Activated T-cell treated with anti-CD3 and anti-CD28 coated beads, Interleukin-2, amount 50 U/mL, for 48 hours (primary cell): ENCODE measurements at regions not wholly inside any gene's neighbourhood (a gene's known extent, or its start where the extent isn't known, plus 50 kb on each side); places are given as distances from the start of the nearest gene placed in this dataset.
"Not testable (repeated sequence)": the region's sequence is repeated elsewhere in the genome, so short reads cannot be mapped to it uniquely, and the experiment has no call there.

Experiments used
- DNase-seq, 2 experiments: peaks; one replicate each; pipeline ENCODE4 v3.0.0-alpha.2; 2020

GRCh38 chr12:84480803-84481202 lies 431.8 kb downstream of the SLC6A15 start:
- DNase-seq: no peak

- DNase-seq: no peak
These were observed 442.2 kb downstream of the SLC6A15 start for GRCh38 chr12:84470361-84470760.

GRCh38 chr12:84464616-84465015 lies 448.0 kb downstream of the SLC6A15 start:
- no peak for DNase-seq

DNA sequence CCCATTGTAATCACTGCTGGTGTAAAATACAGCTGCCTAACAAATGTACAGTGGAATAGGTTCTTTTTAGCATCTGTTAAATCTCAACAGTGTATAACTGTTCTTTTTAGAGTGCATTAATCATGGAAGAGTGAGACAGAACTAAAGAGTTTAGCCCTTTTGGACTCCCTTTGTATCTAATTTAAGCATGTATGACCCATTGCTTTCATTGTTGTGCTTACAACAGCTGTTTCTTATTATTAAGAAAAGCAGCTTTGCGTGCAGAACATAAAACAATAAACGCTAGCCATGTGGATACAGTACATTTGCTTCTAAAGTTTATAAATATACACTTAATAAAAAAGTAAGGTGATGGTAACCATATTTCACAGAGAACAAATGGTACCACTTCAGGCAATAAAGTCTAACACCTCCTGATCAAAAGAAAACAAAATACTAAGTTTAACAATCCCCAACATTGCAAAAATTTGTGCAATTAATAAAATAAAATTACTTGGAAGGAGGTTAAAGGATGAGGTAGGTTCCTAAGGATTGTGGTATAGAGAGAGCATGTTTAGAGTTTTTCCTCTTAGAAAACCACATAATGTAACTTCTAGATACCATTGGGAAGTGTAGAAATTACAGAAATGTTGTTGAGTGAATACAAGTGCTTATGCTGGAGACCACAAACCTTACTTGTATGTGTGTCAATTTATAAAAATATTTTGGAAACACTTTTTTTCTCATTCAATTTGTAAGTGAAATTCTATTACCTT lies 448.7 kb downstream of the SLC6A15 start:
- no peak for DNase-seq

- no peak for DNase-seq
These were observed 457.0 kb downstream of the SLC6A15 start for GRCh38 chr12:84455598-84455997.

- DNase-seq: not testable (repeated sequence)
These were observed 466.1 kb downstream of the SLC6A15 start for GRCh38 chr12:84446478-84446877.

DNA sequence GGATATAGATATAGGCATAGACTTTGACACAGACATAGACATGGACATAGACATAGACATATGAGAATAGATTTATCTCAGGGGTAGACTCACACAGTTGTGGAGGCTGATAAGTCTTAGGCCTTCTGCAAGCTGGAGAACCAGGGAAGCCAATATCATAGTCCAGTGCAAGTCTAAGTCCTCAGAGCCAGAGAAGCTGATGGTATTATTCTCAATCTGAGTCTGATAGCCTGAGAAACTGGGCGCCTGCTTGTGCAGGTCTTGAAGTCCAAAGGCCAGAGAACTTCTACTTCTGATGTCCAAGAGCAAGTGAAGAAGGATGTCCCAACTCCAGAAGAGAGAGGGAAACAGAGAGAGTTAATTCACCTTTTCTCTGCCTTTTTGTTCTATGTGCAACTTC lies 476.5 kb downstream of the SLC6A15 start:
- no peak for DNase-seq

GRCh38 chr12:84435682-84436081 lies 476.9 kb downstream of the SLC6A15 start:
- DNase-seq: no peak

DNA sequence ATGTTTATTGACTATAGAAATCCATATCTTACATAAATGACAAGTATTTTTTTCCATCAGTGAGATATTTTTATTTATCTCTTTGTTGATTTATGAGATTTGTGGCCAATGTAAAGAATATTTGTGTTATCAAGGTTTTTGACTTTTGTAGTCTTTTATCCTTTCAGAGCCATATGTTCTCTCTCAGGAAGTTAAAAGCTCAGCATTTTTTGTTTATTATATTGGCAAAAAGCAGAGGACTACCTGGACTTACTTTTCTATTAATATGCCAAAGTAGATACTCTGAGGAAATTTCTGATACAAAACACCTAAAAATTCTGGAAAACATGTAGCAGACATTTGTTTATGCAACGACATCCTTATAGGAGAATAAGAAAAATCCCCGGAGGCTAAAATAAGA lies 490.3 kb downstream of the SLC6A15 start:
- no peak for DNase-seq

GRCh38 chr12:84421103-84421502 lies 491.5 kb downstream of the SLC6A15 start:
- no peak for DNase-seq

- DNase-seq: no peak
These were observed 496.0 kb downstream of the SLC6A15 start for GRCh38 chr12:84416626-84417025.

DNA sequence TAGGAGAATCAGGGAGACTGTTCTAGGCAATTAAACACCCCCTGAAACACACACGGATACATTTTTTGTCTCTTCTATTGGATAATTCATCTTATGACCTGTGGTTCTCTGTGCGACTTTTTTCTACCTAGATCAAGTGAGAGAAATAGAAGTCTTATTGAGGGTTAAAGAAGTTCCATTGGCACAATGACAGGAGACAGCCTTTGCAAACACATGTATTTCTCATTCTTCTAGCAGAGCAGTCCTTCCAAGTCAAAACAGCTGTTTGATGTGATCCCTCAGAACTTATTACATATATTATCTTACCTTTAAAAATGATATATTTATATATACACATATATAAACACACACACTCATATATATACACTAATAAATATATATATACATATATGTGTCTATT lies 496.7 kb downstream of the SLC6A15 start:
- no peak for DNase-seq

DNA sequence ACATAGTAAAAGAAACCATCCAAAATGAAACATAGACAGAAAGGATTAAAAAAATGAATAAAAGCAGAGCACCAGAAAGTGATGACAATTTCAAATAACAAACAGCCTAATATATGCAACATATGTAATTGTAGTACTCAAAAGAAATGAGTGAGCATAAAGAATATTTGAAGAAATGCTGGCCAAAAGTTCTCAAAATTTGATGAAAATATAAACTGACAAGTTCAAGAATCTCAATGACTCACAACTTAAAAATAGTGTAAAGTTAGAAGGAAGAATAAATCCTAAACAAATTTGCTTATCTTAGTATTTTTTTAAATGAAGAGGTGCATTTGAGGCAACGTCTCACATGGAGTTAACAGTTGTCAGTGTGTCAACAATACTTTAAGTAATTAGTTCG lies 498.9 kb downstream of the SLC6A15 start:
- DNase-seq: no peak

DNA sequence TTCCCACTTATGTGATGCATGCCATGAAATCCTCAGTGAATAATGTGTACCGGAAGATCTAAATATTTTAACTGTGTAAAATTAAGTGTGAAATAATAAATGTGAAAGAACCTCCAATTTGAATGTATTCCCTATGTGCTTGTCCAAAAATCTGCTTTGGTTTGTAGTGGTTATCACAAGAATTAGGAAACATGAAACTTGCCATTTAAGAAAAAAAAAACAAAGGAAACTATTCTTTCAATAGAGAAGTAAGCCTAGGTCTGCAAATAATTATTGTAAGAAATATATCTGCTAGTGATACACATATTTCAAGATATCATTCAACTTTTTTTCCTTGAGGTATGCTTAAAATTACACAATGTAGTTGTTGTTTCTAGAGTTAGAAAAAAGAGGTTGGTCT lies 500.4 kb downstream of the SLC6A15 start:
- DNase-seq: no peak

- DNase-seq: no peak
These were observed 501.6 kb downstream of the SLC6A15 start for GRCh38 chr12:84411031-84411430.

GRCh38 chr12:84408936-84409335 lies 503.7 kb downstream of the SLC6A15 start:
- DNase-seq: no peak

DNA sequence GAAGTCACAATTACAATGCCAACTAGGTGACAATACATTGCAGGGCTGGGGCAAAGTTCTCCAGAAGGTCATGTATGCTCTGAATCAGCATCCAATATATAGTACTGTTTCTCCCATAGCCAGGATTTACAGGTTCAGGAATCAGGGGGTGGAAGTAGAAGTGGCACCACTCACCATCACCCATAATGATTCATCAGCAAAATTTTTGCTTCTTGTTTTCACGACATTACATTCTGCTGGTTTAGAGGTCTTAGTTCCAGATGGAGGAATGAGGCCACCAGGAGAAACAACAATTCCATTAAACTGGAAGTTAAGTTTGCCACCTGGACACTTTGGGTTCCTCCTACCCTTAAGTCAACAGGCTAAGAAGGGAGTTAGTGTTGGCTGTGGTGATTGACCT lies 505.9 kb downstream of the SLC6A15 start:
- DNase-seq: not testable (repeated sequence)

- DNase-seq: no peak
These were observed 514.8 kb downstream of the SLC6A15 start for GRCh38 chr12:84397846-84398245.

DNA sequence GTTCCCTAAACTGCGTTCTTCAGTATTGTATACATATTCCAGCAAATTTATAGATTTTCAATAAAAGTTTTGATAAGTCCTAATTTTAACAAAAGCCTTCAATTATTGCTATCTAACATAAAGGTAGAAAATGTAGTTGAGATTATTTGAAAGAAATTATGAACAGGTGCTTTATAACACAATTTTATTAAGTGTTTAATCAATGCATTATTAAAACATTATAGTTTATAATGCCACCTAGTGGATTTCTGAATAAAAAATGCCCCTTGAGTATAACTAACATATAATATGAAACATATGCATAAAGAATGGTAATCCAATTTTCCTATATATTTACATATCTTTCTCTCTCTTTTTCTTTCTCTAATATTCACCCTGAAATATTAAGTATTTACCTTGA lies 515.3 kb downstream of the SLC6A15 start:
- DNase-seq: no peak

- not testable (repeated sequence) for DNase-seq
These were observed 521.4 kb downstream of the SLC6A15 start for GRCh38 chr12:84391176-84391575.

- DNase-seq: no peak
These were observed 528.2 kb downstream of the SLC6A15 start for GRCh38 chr12:84384384-84384783.

DNA sequence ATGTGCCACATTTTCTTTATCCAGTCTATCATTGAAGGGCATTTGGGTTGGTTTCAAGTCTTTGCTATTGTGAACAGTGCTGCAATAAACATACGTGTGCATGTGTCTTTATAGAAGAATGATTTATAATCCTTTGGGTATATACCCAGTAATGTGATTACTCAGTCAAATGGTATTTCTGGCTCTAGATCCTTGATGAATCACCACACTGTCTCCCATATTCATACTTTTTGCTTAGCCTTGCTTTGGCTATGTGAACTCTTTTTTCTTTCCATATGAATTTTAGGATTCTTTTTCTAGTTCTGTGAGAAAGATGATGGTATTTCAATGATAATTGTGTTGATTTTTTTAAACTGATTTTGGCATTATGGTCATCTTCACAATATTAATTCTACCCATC lies 530.1 kb downstream of the SLC6A15 start:
- not testable (repeated sequence) for DNase-seq

DNA sequence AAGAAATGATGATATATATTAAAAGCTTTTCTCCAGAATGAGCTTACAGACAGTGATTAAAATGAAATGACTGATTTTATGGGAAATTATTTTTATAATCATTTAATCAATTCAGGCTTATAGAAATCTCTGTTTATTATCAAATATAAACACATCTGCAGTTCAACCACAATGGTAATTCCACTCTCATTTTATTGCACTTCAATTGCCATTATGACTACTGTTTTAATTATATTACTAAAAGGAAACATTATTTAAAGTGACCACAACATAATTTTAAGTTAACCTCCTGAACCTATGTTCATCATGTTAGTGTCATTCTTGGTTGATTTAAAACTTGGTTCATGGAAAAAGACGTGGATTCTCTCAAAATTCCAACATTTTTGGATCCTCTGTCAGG lies 536.3 kb downstream of the SLC6A15 start:
- DNase-seq: no peak

DNA sequence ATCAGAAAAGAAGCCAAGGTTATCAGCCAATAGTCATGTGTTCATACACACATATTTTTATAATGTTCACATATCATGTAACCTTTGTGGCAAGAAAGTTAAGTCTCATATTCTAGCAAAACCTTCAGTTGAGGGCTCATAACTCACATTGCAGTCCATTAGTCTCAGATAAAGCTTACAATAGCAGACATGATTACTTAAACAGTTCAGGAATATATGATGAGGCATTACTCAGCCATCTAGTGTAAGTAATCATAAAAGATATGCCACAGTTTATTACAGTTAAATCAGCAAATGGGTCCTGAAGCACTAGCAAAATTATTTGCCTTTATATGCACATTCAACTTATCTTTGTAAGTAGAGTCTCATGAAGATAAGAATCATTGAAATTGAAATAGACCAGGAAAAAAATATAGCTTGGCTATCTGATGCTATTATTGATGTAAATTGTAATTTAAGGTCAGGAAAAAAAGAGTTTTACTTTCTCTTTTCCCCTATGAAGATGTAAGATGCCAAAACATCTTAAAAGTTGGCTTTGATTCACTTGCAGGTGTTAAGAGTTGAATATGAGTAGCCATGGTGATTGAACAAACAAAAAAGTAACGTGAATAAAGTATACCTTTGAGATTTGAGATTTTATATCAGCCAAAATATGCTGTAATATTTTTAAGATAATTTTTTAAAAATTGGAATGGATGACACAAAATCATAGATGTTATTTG lies 537.0 kb downstream of the SLC6A15 start:
- DNase-seq: no peak

GRCh38 chr12:84362552-84362897 lies 550.1 kb downstream of the SLC6A15 start:
- no peak for DNase-seq
